Keratinocyte (primary cell): ENCODE measurements at regions not wholly inside any gene's neighbourhood (a gene's known extent, or its start where the extent isn't known, plus 50 kb on each side); places are given as distances from the start of the nearest gene placed in this dataset.

Experiments used
- CTCF ChIP-seq, 3 experiments: IDR thresholded peaks in 1 of 3; conservative IDR thresholded peaks in 1 of 3; optimal IDR thresholded peaks in 1 of 3; 2 replicates in 2 of 3; 3 replicates in 1 of 3; pipeline versions ENCODE3 to v1.5.1; 2011; ENCODE audit warnings: low read length in 3 of 3, mild to moderate bottlenecking in 3 of 3, moderate library complexity in 2 of 3, control low read depth in 1 of 3, inconsistent platforms in 1 of 3; ENCODE audit not compliant: insufficient read depth in 2 of 3; ENCODE audit errors: extremely low read depth in 1 of 3
- EZH2 ChIP-seq: IDR thresholded peaks from one replicate; pipeline ENCODE4 v1.6.1; 2012; ENCODE audit warnings: inconsistent platforms, mild to moderate bottlenecking, low read length, moderate library complexity

DNA sequence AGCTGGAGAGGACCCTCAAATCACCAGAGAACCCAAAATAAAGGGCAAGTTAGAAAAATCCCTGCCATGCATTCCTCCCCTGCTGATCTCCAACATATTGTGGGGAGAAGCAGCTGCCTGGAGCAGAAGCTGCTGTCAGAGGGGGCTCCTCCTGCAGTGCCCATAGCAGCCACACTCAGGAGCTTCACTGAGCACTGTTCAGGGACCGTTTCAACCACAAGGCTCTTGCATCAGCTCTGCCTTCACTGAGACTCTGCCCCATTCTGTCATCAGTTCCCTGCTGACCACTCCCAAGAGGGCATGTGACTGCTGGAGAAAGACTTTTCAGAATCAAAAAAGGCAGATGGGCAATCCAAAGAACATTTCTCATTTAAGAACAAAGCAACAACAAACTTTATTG, 392.7 kb downstream of the GALC start:
- TF ChIP-seq CTCF (optimal IDR thresholded peaks at IDR 0.05 in 1 of 3, IDR thresholded peaks at IDR 0.05 in 1 of 3, conservative IDR thresholded peaks at IDR 0.05 in 1 of 3; ENCODE audit: extremely low read depth in 1 of 3, insufficient read depth in 2 of 3, low read length in 3 of 3) (no peak), EZH2 (no peak)
